Endothelial cell of umbilical vein (primary cell): ENCODE measurements at regions not wholly inside any gene's neighbourhood (a gene's known extent, or its start where the extent isn't known, plus 50 kb on each side); places are given as distances from the start of the nearest gene placed in this dataset.

Experiments used
- BruUV-seq: library from RNA; stranded (reverse); fragments of 400-500 nt; replicated peaks from 2 replicates; lab custom pipeline; 2021; lab: Mats Ljungman, UMichigan
- CTCF ChIA-PET: fragments of 300-600, 350-600 bp; sonication (Branson Sonifier 250); formaldehyde crosslinking; loops from one replicate; lab custom pipeline; 2021; ENCODE audit warnings: antibody characterized with exemption, inconsistent platforms; lab: Charles Lee
- POLR2A ChIA-PET: fragments of 300-600, 350-600 bp; sonication (Branson Sonifier 250); formaldehyde crosslinking; loops from one replicate; lab custom pipeline; 2021; ENCODE audit warnings: antibody characterized with exemption, inconsistent platforms; lab: Charles Lee
- DNase-seq: peaks from one replicate; pipeline ENCODE4 v3.0.0-alpha.2; 2011; ENCODE audit warnings: low read depth, low spot score
- FAIRE-seq: peaks from 2 replicates; lab custom pipeline; 2011; peaks lifted over from hg19 to GRCh38; lab: Jason Lieb, UNC
- H2AFZ ChIP-seq: 2 replicates; pipeline ENCODE4 v1.6.0; 2012; ENCODE audit warnings: low read depth, low read length, control low read depth, inconsistent platforms
- H3K27ac ChIP-seq: 2 replicates; pipeline ENCODE4 v1.5.1; 2011; ENCODE audit warnings: low read depth, mild to moderate bottlenecking, control low read depth, low read length, moderate library complexity; ENCODE audit not compliant: insufficient read depth
- H3K27me3 ChIP-seq, 2 experiments: 2 replicates each; pipeline versions ENCODE4 v1.6.0 to v1.6.1; 2011; ENCODE audit warnings: low read length in 2 of 2, mixed read lengths in 1 of 2; ENCODE audit not compliant: control insufficient read depth in 2 of 2, insufficient read depth in 2 of 2
- H3K36me3 ChIP-seq, 2 experiments: 2 replicates in 1 of 2; 3 replicates in 1 of 2; pipeline ENCODE4 v1.5.1; 2011; ENCODE audit warnings: low read length in 2 of 2, mild to moderate bottlenecking in 1 of 2, moderate library complexity in 1 of 2; ENCODE audit not compliant: control insufficient read depth in 2 of 2, insufficient read depth in 2 of 2; ENCODE audit errors: extremely low read depth in 1 of 2
- H3K4me1 ChIP-seq: 3 replicates; pipeline ENCODE4 v1.5.1; 2011; ENCODE audit warnings: mild to moderate bottlenecking, low read length; ENCODE audit not compliant: control insufficient read depth, insufficient read depth; ENCODE audit errors: extremely low read depth
- H3K4me2 ChIP-seq: 2 replicates; pipeline ENCODE4 v1.6.1; 2011; ENCODE audit warnings: low read length, control low read depth, mixed read lengths; ENCODE audit not compliant: insufficient read depth
- H3K4me3 ChIP-seq, 3 experiments: fragments of 200-600 bp in 1 of 3; sonication (generic), shearing (Covaris generic) in 1 of 3; replicated peaks in 1 of 3; 2 replicates each; pipeline ENCODE4 v1.5.1; 2011 to 2016; ENCODE audit warnings: control low read depth in 3 of 3, low read length in 3 of 3, mild to moderate bottlenecking in 2 of 3, inconsistent platforms in 1 of 3, low read depth in 1 of 3, moderate library complexity in 1 of 3; ENCODE audit not compliant: insufficient read depth in 1 of 3
- H3K79me2 ChIP-seq: 2 replicates; pipeline ENCODE4 v1.6.0; 2012; ENCODE audit warnings: low read length, inconsistent platforms; ENCODE audit not compliant: control insufficient read depth, insufficient read depth
- H3K9ac ChIP-seq: replicated peaks from 2 replicates; pipeline ENCODE3; 2011; ENCODE audit warnings: low read length, control low read depth; ENCODE audit not compliant: insufficient read depth; ENCODE audit errors: extremely low read depth
- H3K9me1 ChIP-seq: replicated peaks from 3 replicates; pipeline ENCODE4 v1.6.0; 2011; ENCODE audit warnings: mild to moderate bottlenecking, low read length; ENCODE audit not compliant: control insufficient read depth, insufficient read depth; ENCODE audit errors: extremely low read depth
- H3K9me3 ChIP-seq: replicated peaks from 2 replicates; pipeline ENCODE4 v1.5.1; 2012; ENCODE audit warnings: low read length, inconsistent platforms; ENCODE audit not compliant: control insufficient read depth, insufficient read depth
- H4K20me1 ChIP-seq: replicated peaks from 2 replicates; pipeline ENCODE3; 2011; ENCODE audit warnings: mild to moderate bottlenecking, low read length; ENCODE audit not compliant: control insufficient read depth, insufficient read depth; ENCODE audit errors: extremely low read depth
- EZH2 ChIP-seq: IDR thresholded peaks from 2 replicates; pipeline ENCODE4 v1.6.1; 2012; ENCODE audit warnings: borderline replicate concordance, low read depth, mild to moderate bottlenecking, moderate library complexity, low read length, inconsistent platforms; ENCODE audit not compliant: severe bottlenecking
- FOS ChIP-seq: IDR thresholded peaks from 2 replicates; pipeline ENCODE4 v1.6.1; 2011; ENCODE audit warnings: mild to moderate bottlenecking, low read length, moderate library complexity, borderline replicate concordance; ENCODE audit not compliant: insufficient read depth
- GATA2 ChIP-seq: IDR thresholded peaks from 2 replicates; pipeline ENCODE4 v1.7.0; 2011; ENCODE audit warnings: low read depth, mild to moderate bottlenecking, moderate library complexity, mixed read lengths, low read length; ENCODE audit not compliant: insufficient read length, insufficient read depth
- JUN ChIP-seq: IDR thresholded peaks from 2 replicates; pipeline ENCODE4 v1.6.1; 2011; ENCODE audit warnings: borderline replicate concordance, low read depth; ENCODE audit not compliant: insufficient read length, insufficient read depth
- MYC ChIP-seq: IDR thresholded peaks from one replicate; pipeline ENCODE4 v1.6.1; 2011; ENCODE audit warnings: mild to moderate bottlenecking, low read depth, low read length
- POLR2A ChIP-seq: IDR thresholded peaks from 2 replicates; pipeline ENCODE4 v1.6.1; 2012; ENCODE audit warnings: low read depth, mild to moderate bottlenecking, control low read depth, low read length
- POLR2AphosphoS5 ChIP-seq: IDR thresholded peaks from 2 replicates; pipeline ENCODE4 v1.6.1; 2012; ENCODE audit warnings: low read depth, mild to moderate bottlenecking, control low read depth, low read length, moderate library complexity; ENCODE audit not compliant: insufficient read depth
- dilution Hi-C: fragments of 300-500 bp; cut with MboI; formaldehyde crosslinking; loops from one replicate; pipeline ENCODE4 v1.15.0; 2019; ENCODE audit warnings: low sequenced_read_pairs; ENCODE audit not compliant: extremely low pct_ligation_motif_present
- intact Hi-C: fragments of 100-400 bp; cut with micrococcal nuclease; formaldehyde crosslinking; loops from one replicate; pipeline ENCODE4 v1.10.0; 2022
- TF ChIP-seq, protein P1 (sequence below), 2 donors: IDR thresholded peaks; 1 replicate in 1 of 2; 2 replicates in 1 of 2; pipeline ENCODE4 v1.5.1; 2011; ENCODE audit warnings: low read length in 2 of 2, mild to moderate bottlenecking in 2 of 2, moderate library complexity in 2 of 2, control low read depth in 1 of 2, inconsistent platforms in 1 of 2, low read depth in 1 of 2; ENCODE audit not compliant: insufficient read depth in 1 of 2; ENCODE audit errors: extremely low read depth in 1 of 2
- TF ChIP-seq, protein P2 (sequence below): IDR thresholded peaks from 2 replicates; pipeline ENCODE4 v1.6.1; 2011; ENCODE audit not compliant: insufficient read depth, insufficient read length

DNA sequence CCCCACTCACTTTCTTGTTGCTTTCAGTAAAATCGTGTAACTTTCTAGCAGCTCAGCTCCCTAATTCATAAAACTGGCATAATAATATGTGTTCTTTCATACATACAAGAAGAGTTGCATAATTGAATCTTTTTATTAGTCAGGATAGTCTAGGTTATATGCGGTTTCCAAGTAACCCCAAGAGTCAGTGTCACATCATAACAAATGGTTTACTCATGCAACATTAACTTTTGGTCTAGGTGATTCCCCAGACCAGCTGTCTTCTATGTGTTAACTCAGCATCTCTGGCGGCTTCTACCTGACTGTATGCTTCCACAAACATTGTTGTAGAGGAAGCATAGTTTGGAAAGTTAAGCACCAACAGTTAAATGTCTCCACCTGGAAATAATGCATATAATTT is 1000.4 kb downstream of the CDH11 start:
- FAIRE-seq = no peak
- no peak overlapping the region for H3K4me2 ChIP-seq
- H4K20me1 ChIP-seq = no peaks in the 10 kb centered on the region
- no peak for DNase-seq
- no TSS peak for BruUV-seq
- no peaks in the 10 kb centered on the region for H3K36me3 ChIP-seq
- no peak overlapping the region for H3K4me3 ChIP-seq
- H3K4me1 ChIP-seq = no peaks in the 10 kb centered on the region
- dilution Hi-C loops (no loop called here), intact Hi-C loops (no loop called here)
- no peaks in the 10 kb centered on the region for H3K9me3 ChIP-seq
- CTCF ChIA-PET = no interaction called here
- H2AFZ ChIP-seq = no peak overlapping the region
- H3K27me3 ChIP-seq = no peaks in the 10 kb centered on the region
- H3K79me2 ChIP-seq = no peaks in the 10 kb centered on the region
- no peak overlapping the region for H3K9ac ChIP-seq
- POLR2A ChIA-PET = no interaction called here
- H3K9me1 ChIP-seq = no peaks in the 10 kb centered on the region
- H3K27ac ChIP-seq = no peak overlapping the region
- TF ChIP-seq JUN = no peak
- TF ChIP-seq POLR2A = no peak
- TF ChIP-seq GATA2 = no peak
- TF ChIP-seq, protein P1, sequence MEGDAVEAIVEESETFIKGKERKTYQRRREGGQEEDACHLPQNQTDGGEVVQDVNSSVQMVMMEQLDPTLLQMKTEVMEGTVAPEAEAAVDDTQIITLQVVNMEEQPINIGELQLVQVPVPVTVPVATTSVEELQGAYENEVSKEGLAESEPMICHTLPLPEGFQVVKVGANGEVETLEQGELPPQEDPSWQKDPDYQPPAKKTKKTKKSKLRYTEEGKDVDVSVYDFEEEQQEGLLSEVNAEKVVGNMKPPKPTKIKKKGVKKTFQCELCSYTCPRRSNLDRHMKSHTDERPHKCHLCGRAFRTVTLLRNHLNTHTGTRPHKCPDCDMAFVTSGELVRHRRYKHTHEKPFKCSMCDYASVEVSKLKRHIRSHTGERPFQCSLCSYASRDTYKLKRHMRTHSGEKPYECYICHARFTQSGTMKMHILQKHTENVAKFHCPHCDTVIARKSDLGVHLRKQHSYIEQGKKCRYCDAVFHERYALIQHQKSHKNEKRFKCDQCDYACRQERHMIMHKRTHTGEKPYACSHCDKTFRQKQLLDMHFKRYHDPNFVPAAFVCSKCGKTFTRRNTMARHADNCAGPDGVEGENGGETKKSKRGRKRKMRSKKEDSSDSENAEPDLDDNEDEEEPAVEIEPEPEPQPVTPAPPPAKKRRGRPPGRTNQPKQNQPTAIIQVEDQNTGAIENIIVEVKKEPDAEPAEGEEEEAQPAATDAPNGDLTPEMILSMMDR (IDR thresholded peaks at IDR 0.05; ENCODE audit: extremely low read depth in 1 of 2, insufficient read depth in 1 of 2, low read depth in 1 of 2, low read length in 2 of 2) = no peak
- TF ChIP-seq FOS = no peak
- TF ChIP-seq MYC = no peak
- TF ChIP-seq, protein P2, sequence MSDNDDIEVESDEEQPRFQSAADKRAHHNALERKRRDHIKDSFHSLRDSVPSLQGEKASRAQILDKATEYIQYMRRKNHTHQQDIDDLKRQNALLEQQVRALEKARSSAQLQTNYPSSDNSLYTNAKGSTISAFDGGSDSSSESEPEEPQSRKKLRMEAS = no peak
- TF ChIP-seq POLR2AphosphoS5 = no peak
- TF ChIP-seq EZH2 = no peak
